ENCODE measurements at regions not wholly inside any gene's neighbourhood (a gene's known extent, or its start where the extent isn't known, plus 50 kb on each side); places are given as distances from the start of the nearest gene placed in this dataset.
"Not testable (repeated sequence)": the region's sequence is repeated elsewhere in the genome, so short reads cannot be mapped to it uniquely, and the experiment has no call there.

GRCh38 chr13:61358599-61358998, 57.0 kb downstream of the PCDH20 start:
- no peak for DNase-seq

GRCh38 chr13:61350341-61350740, 65.3 kb downstream of the PCDH20 start:
- no peak for DNase-seq

- peak in 1 of 5 donors; percentile 12 for DNase-seq
Measured at GRCh38 chr13:61339054-61339621, 76.5 kb downstream of the PCDH20 start.

GRCh38 chr13:61316647-61317046, 99.0 kb downstream of the PCDH20 start:
- no peak for DNase-seq

GRCh38 chr13:61294467-61295191, 121.0 kb downstream of the PCDH20 start:
- no peak for DNase-seq

- no peak for DNase-seq
Measured at GRCh38 chr13:61286148-61286745, 129.4 kb downstream of the PCDH20 start.

GRCh38 chr13:61277586-61278276, 137.9 kb downstream of the PCDH20 start:
- no peak for DNase-seq

GRCh38 chr13:61277088-61277487, 138.6 kb downstream of the PCDH20 start:
- no peak for DNase-seq

GRCh38 chr13:61276401-61276800, 139.2 kb downstream of the PCDH20 start:
- DNase-seq: no peak

- DNase-seq: no peak
Measured at GRCh38 chr13:61275736-61276135, 139.9 kb downstream of the PCDH20 start.

- no peak for DNase-seq
Measured at GRCh38 chr13:61275251-61275650, 140.4 kb downstream of the PCDH20 start.

GRCh38 chr13:61266896-61267295, 148.8 kb downstream of the PCDH20 start:
- not testable (repeated sequence) for DNase-seq

- no peak for DNase-seq
Measured at GRCh38 chr13:61261746-61262472, 153.7 kb downstream of the PCDH20 start.

- no peak for DNase-seq
Measured at GRCh38 chr13:61258185-61258584, 157.5 kb downstream of the PCDH20 start.

GRCh38 chr13:61255040-61255796, 160.4 kb downstream of the PCDH20 start:
- no peak for DNase-seq

GRCh38 chr13:61253105-61253877, 162.4 kb downstream of the PCDH20 start:
- no peak for DNase-seq

- DNase-seq: no peak
Measured at GRCh38 chr13:61252213-61252612, 163.4 kb downstream of the PCDH20 start.

- no peak for DNase-seq
Measured at GRCh38 chr13:61247149-61247936, 168.3 kb downstream of the PCDH20 start.

- no peak for DNase-seq
Measured at GRCh38 chr13:61246351-61246750, 169.3 kb downstream of the PCDH20 start.

GRCh38 chr13:61215601-61216000, 200.0 kb downstream of the PCDH20 start:
- DNase-seq: no peak
